CD8-positive, alpha-beta memory T cell (primary cell): ENCODE measurements at regions not wholly inside any gene's neighbourhood (a gene's known extent, or its start where the extent isn't known, plus 50 kb on each side); places are given as distances from the start of the nearest gene placed in this dataset.
"Not testable (repeated sequence)": the region's sequence is repeated elsewhere in the genome, so short reads cannot be mapped to it uniquely, and the experiment has no call there.

ENCODE experiments used
- CTCF ChIA-PET: fragments of 350-600 bp; sonication (Branson Sonifier 250); formaldehyde crosslinking; loops from one replicate; lab custom pipeline; 2021; ENCODE audit warnings: antibody characterized with exemption; lab: Charles Lee
- POLR2A ChIA-PET: fragments of 350-600 bp; sonication (Branson Sonifier 250); formaldehyde crosslinking; loops from one replicate; lab custom pipeline; 2021; ENCODE audit warnings: antibody characterized with exemption; lab: Charles Lee
- DNase-seq, 5 donors: peaks; one replicate each; pipeline versions ENCODE4 v3.0.0 to v3.0.0-alpha.2; 2020 to 2022; ENCODE audit warnings: mixed read lengths in 1 of 5
- H3K27ac ChIP-seq: one replicate; pipeline ENCODE4 v1.7.0; 2013; ENCODE audit warnings: low read depth, mild to moderate bottlenecking, low read length, moderate library complexity
- H3K27me3 ChIP-seq: 2 replicates; pipeline ENCODE4 v1.7.0; 2013; ENCODE audit warnings: low read length, mild to moderate bottlenecking; ENCODE audit not compliant: insufficient read depth, poor library complexity, severe bottlenecking
- H3K36me3 ChIP-seq: 2 replicates; pipeline ENCODE4 v1.7.0; 2013; ENCODE audit warnings: mild to moderate bottlenecking, low read length, moderate library complexity; ENCODE audit not compliant: insufficient read depth
- H3K4me1 ChIP-seq: 2 replicates; pipeline ENCODE4 v1.7.0; 2013; ENCODE audit warnings: mild to moderate bottlenecking, low read length, moderate library complexity; ENCODE audit not compliant: insufficient read depth
- H3K4me3 ChIP-seq: 2 replicates; pipeline ENCODE4 v1.7.0; 2013; ENCODE audit warnings: mild to moderate bottlenecking, low read length
- H3K9me3 ChIP-seq: 2 replicates; pipeline ENCODE4 v1.7.0; 2013; ENCODE audit warnings: mild to moderate bottlenecking, low read length
- H3K27ac Mint-ChIP-seq, 8 donors: one replicate each; pipeline ENCODE4 v1.8.0; 2020 to 2021; ENCODE audit warnings: mixed read lengths in 8 of 8, mild to moderate bottlenecking in 6 of 8, inconsistent platforms in 3 of 8, moderate library complexity in 3 of 8
- H3K27me3 Mint-ChIP-seq, 2 donors: one replicate each; pipeline ENCODE4 v1.8.0; 2020 to 2021; ENCODE audit warnings: mixed read lengths in 2 of 2, mild to moderate bottlenecking in 1 of 2, moderate library complexity in 1 of 2
- H3K36me3 Mint-ChIP-seq, 3 donors: one replicate each; pipeline ENCODE4 v1.8.0; 2020 to 2021; ENCODE audit warnings: mixed read lengths in 3 of 3, inconsistent platforms in 1 of 3, mild to moderate bottlenecking in 1 of 3
- H3K4me1 Mint-ChIP-seq, 3 donors: one replicate each; pipeline ENCODE4 v1.8.0; 2020 to 2021; ENCODE audit warnings: mixed read lengths in 3 of 3, inconsistent platforms in 1 of 3, mild to moderate bottlenecking in 1 of 3
- H3K4me3 Mint-ChIP-seq, 7 donors: one replicate each; pipeline ENCODE4 v1.8.0; 2020 to 2021; ENCODE audit warnings: mixed read lengths in 7 of 7, mild to moderate bottlenecking in 6 of 7, moderate library complexity in 4 of 7, inconsistent platforms in 2 of 7
- H3K9me3 Mint-ChIP-seq, 5 donors: one replicate each; pipeline ENCODE4 v1.8.0; 2020 to 2022; ENCODE audit warnings: mixed read lengths in 5 of 5, mild to moderate bottlenecking in 3 of 5, moderate library complexity in 2 of 5, inconsistent platforms in 1 of 5

DNA sequence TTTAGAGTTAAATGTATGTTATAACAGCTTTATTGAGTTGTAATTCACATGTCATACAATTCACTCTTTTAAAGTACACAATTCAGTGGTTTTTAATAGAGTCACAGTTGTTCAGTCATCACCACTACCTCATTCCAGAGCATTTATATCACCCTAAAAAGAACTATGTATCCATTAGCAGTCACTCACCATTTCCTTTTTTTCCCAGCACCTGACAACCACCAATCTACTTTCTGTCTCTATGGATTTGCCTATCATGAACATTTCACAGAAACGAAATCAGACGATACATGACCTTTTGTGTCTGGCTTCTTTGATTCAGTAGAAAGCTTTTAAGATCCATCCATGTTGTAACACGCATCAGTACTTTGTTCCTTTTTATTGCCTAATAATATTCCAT, 52.9 kb upstream of the FRAS1 start:
- no peaks in the 10 kb centered on the region for H3K27me3 ChIP-seq
- H3K4me3 ChIP-seq = no peak overlapping the region
- Mint-ChIP-seq H3K9me3 (peaks cover 0 to 3% (median 0%) of the 10 kb centered on the region in 5 donors), H3K27ac (no peak overlapping the region), H3K27me3 (peaks cover 0 to 22% of the 10 kb centered on the region in 2 donors), H3K4me1 (no peaks in the 10 kb centered on the region), H3K4me3 (no peak overlapping the region), H3K36me3 (no peaks in the 10 kb centered on the region)
- CTCF ChIA-PET = interaction anchor here (1.4 kb wide), 1 partner anchor 11 kb away, joined by 3 read pairs; no protein-coding TSS in a partner anchor
- H3K4me1 ChIP-seq = no peaks in the 10 kb centered on the region
- no peaks in the 10 kb centered on the region for H3K9me3 ChIP-seq
- POLR2A ChIA-PET = no interaction called here
- no peaks in the 10 kb centered on the region for H3K36me3 ChIP-seq
- H3K27ac ChIP-seq = no peak overlapping the region
- no peak for DNase-seq

DNA sequence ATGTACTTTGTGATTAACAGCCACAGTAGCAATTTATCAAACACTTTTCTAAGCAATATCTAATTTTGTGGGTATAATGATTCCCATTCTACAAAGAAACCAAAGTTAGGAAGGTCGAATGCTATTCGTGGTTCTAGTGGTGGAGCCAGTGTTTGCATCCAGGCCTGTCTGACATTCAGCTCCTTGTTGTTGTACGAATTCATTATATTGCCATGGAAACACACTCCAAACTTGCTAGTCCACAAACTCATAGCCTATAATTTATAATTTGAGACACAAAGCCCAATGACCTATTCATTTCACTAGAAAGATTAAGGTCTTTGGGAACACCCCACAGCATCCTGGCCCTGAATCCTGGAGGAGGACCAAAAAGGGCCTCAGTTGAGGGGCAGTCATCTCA, 52.0 kb upstream of the FRAS1 start:
- H3K27me3 Mint-ChIP-seq = peaks cover 2 to 26% of the 10 kb centered on the region in 2 donors
- H3K9me3 Mint-ChIP-seq = peaks cover 0 to 5% (median 3%) of the 10 kb centered on the region in 5 donors
- POLR2A ChIA-PET = no interaction called here
- DNase-seq = no peak
- Histone ChIP-seq H3K27ac (no peak overlapping the region), H3K36me3 (no peaks in the 10 kb centered on the region), H3K27me3 (no peaks in the 10 kb centered on the region), H3K9me3 (no peaks in the 10 kb centered on the region), H3K4me1 (no peaks in the 10 kb centered on the region), H3K4me3 (no peak overlapping the region)
- H3K4me1 Mint-ChIP-seq = no peaks in the 10 kb centered on the region
- no peaks in the 10 kb centered on the region for H3K36me3 Mint-ChIP-seq
- no peak overlapping the region for H3K27ac Mint-ChIP-seq
- no peak overlapping the region for H3K4me3 Mint-ChIP-seq
- CTCF ChIA-PET = interaction anchor here (1.4 kb wide), 1 partner anchor 11 kb away, joined by 3 read pairs; no protein-coding TSS in a partner anchor

DNA sequence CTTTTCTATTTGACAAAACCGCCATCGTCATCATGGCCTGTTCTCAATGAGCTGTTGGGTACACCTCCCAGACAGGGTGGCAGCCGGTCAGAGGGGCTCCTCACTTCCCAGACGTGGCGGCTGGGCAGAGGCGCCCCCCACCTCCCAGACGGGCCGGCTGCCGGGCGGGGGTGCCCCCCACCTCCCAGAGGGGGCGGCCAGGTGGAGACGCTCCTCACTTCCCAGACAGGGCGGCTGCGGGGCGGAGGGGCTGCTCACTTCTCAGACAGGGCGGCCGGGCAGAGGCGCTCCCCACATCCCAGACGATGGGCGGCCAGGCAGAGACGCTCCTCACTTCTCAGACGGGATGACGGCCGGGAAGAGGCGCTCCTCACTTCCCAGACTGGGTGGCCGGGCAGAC, 50.1 kb upstream of the FRAS1 start:
- H3K27me3 Mint-ChIP-seq = peaks cover 2 to 18% of the 10 kb centered on the region in 2 donors
- DNase-seq, CTCF ChIA-PET, H3K27ac Mint-ChIP-seq, H3K4me1 ChIP-seq, H3K4me1 Mint-ChIP-seq, H3K27ac ChIP-seq, H3K27me3 ChIP-seq, H3K9me3 ChIP-seq, H3K4me3 Mint-ChIP-seq, POLR2A ChIA-PET, H3K4me3 ChIP-seq, H3K36me3 ChIP-seq: not testable (repeated sequence)
- H3K9me3 Mint-ChIP-seq = peaks cover 7 to 19% (median 15%) of the 10 kb centered on the region in 5 donors
- H3K36me3 Mint-ChIP-seq = peaks cover 0 to 10% (median 5%) of the 10 kb centered on the region in 3 donors
